HG03135 (cell line): ENCODE measurements at regions not wholly inside any gene's neighbourhood (a gene's known extent, or its start where the extent isn't known, plus 50 kb on each side); places are given as distances from the start of the nearest gene placed in this dataset.
"Not testable (repeated sequence)": the region's sequence is repeated elsewhere in the genome, so short reads cannot be mapped to it uniquely, and the experiment has no call there.

Experiments used
- ATAC-seq: cut with Tn5 transposase; IDR thresholded peaks from one replicate; pipeline ENCODE4 v1.9.1; 2021; ENCODE audit warnings: mild to moderate bottlenecking, moderate library complexity; ENCODE audit not compliant: unreplicated experiment

GRCh38 chr12:105681341-105681740 is 350.9 kb downstream of the C12orf75 start:
- no peak for ATAC-seq

- ATAC-seq: not testable (repeated sequence)
These were observed 352.3 kb downstream of the C12orf75 start for GRCh38 chr12:105682821-105683220.

GRCh38 chr12:105683836-105684235 is 353.3 kb downstream of the C12orf75 start:
- not testable (repeated sequence) for ATAC-seq

- no peak for ATAC-seq
These were observed 367.6 kb downstream of the C12orf75 start for GRCh38 chr12:105698075-105698474.

GRCh38 chr12:105699209-105699608 is 368.7 kb downstream of the C12orf75 start:
- ATAC-seq: no peak

- no peak for ATAC-seq
These were observed 374.3 kb downstream of the C12orf75 start for GRCh38 chr12:105704787-105705186.

- ATAC-seq: no peak
These were observed 374.7 kb downstream of the C12orf75 start for GRCh38 chr12:105705235-105705634.

GRCh38 chr12:105705765-105706164 is 375.3 kb downstream of the C12orf75 start:
- ATAC-seq: no peak

- ATAC-seq: no peak
These were observed 376.0 kb downstream of the C12orf75 start for GRCh38 chr12:105706321-105706972.

GRCh38 chr12:105706973-105707334 is 376.5 kb downstream of the C12orf75 start:
- no peak for ATAC-seq

GRCh38 chr12:105713606-105714305 is 383.3 kb downstream of the C12orf75 start:
- no peak for ATAC-seq

- no peak for ATAC-seq
These were observed 386.1 kb downstream of the C12orf75 start for GRCh38 chr12:105716621-105717020.

GRCh38 chr12:105721051-105721825 is 390.7 kb downstream of the C12orf75 start:
- no peak for ATAC-seq

GRCh38 chr12:105721891-105722290 is 391.4 kb downstream of the C12orf75 start:
- ATAC-seq: no peak

GRCh38 chr12:105723066-105723465 is 392.6 kb downstream of the C12orf75 start:
- no peak for ATAC-seq

GRCh38 chr12:105723494-105723893 is 393.0 kb downstream of the C12orf75 start:
- no peak for ATAC-seq

GRCh38 chr12:105724641-105725040 is 394.1 kb downstream of the C12orf75 start:
- no peak for ATAC-seq

GRCh38 chr12:105725054-105725453 is 394.6 kb downstream of the C12orf75 start:
- ATAC-seq: no peak

- no peak for ATAC-seq
These were observed 398.8 kb downstream of the C12orf75 start for GRCh38 chr12:105729181-105729771.

- no peak for ATAC-seq
These were observed 399.4 kb downstream of the C12orf75 start for GRCh38 chr12:105729926-105730325.

GRCh38 chr12:105733579-105733978 is 403.1 kb downstream of the C12orf75 start:
- ATAC-seq: no peak
